H9 (cell line): ENCODE measurements at regions not wholly inside any gene's neighbourhood (a gene's known extent, or its start where the extent isn't known, plus 50 kb on each side); places are given as distances from the start of the nearest gene placed in this dataset.

Source experiments
- DNase-seq: peaks from one replicate; pipeline ENCODE4 v3.0.0-alpha.2; 2017
- H2AFZ ChIP-seq: one replicate; pipeline ENCODE4 v1.6.1; 2013; ENCODE audit warnings: mild to moderate bottlenecking, low read length, control low read depth, moderate library complexity
- H2AK5ac ChIP-seq: 2 replicates; pipeline ENCODE4 v1.6.1; 2013; ENCODE audit warnings: low read length, control low read depth, mixed read lengths; ENCODE audit not compliant: insufficient read length
- H2BK120ac ChIP-seq: one replicate; pipeline ENCODE4 v1.6.1; 2013; ENCODE audit warnings: low read depth, mild to moderate bottlenecking, low read length, control low read depth, inconsistent platforms; ENCODE audit not compliant: poor library complexity, severe bottlenecking
- H2BK12ac ChIP-seq: 2 replicates; pipeline ENCODE4 v1.6.1; 2013; ENCODE audit warnings: low read length, control low read depth, mixed read lengths, low read depth; ENCODE audit not compliant: insufficient read length
- H2BK15ac ChIP-seq: 2 replicates; pipeline ENCODE4 v1.6.1; 2013; ENCODE audit warnings: low read depth, low read length, control low read depth
- H2BK20ac ChIP-seq: one replicate; pipeline ENCODE4 v1.6.1; 2013; ENCODE audit warnings: low read depth, mild to moderate bottlenecking, low read length, control low read depth, inconsistent platforms; ENCODE audit not compliant: poor library complexity, severe bottlenecking
- H2BK5ac ChIP-seq: 2 replicates; pipeline ENCODE4 v1.6.1; 2013; ENCODE audit warnings: low read length, control low read depth, mixed read lengths; ENCODE audit not compliant: insufficient read length
- H3K14ac ChIP-seq: 2 replicates; pipeline ENCODE4 v1.6.1; 2013; ENCODE audit warnings: low read length, control low read depth; ENCODE audit not compliant: insufficient read depth
- H3K18ac ChIP-seq: 2 replicates; pipeline ENCODE4 v1.6.1; 2013; ENCODE audit warnings: low read depth, mild to moderate bottlenecking, mixed read lengths, low read length, control low read depth; ENCODE audit not compliant: insufficient read length
- H3K23ac ChIP-seq: 2 replicates; pipeline ENCODE4 v1.6.1; 2013; ENCODE audit warnings: low read length, control low read depth, mixed read lengths, low read depth; ENCODE audit not compliant: insufficient read length
- H3K23me2 ChIP-seq: 2 replicates; pipeline ENCODE4 v1.6.1; 2013; ENCODE audit warnings: low read depth, mild to moderate bottlenecking, mixed read lengths, low read length, control low read depth; ENCODE audit not compliant: insufficient read length, poor library complexity, severe bottlenecking
- H3K27ac ChIP-seq: 2 replicates; pipeline ENCODE4 v1.5.1; 2013; ENCODE audit warnings: low read length, control low read depth, mixed read lengths, low read depth; ENCODE audit not compliant: insufficient read length
- H3K27me3 ChIP-seq: 2 replicates; pipeline ENCODE4 v1.6.1; 2013; ENCODE audit warnings: low read length, control low read depth, inconsistent platforms; ENCODE audit not compliant: insufficient read depth
- H3K4ac ChIP-seq: 2 replicates; pipeline ENCODE4 v1.6.1; 2013; ENCODE audit warnings: low read depth, mild to moderate bottlenecking, control low read depth, inconsistent platforms, low read length, moderate library complexity
- H3K4me1 ChIP-seq: 2 replicates; pipeline ENCODE4 v1.6.1; 2013; ENCODE audit warnings: low read length, control low read depth, inconsistent platforms; ENCODE audit not compliant: insufficient read depth
- H3K4me2 ChIP-seq: 2 replicates; pipeline ENCODE4 v1.6.1; 2013; ENCODE audit warnings: low read length, control low read depth, mixed read lengths; ENCODE audit not compliant: insufficient read length, insufficient read depth
- H3K56ac ChIP-seq: 2 replicates; pipeline ENCODE4 v1.6.1; 2013; ENCODE audit warnings: low read depth, mild to moderate bottlenecking, mixed read lengths, low read length, control low read depth; ENCODE audit not compliant: insufficient read length
- H3K79me1 ChIP-seq: 2 replicates; pipeline ENCODE4 v1.6.1; 2013; ENCODE audit warnings: low read depth, mild to moderate bottlenecking, moderate library complexity, low read length, control low read depth, inconsistent platforms; ENCODE audit not compliant: insufficient read depth, poor library complexity, severe bottlenecking
- H3K79me2 ChIP-seq: 2 replicates; pipeline ENCODE4 v1.6.1; 2013; ENCODE audit warnings: low read length, control low read depth, inconsistent platforms; ENCODE audit not compliant: insufficient read depth
- H3K9ac ChIP-seq: 2 replicates; pipeline ENCODE4 v1.6.1; 2013; ENCODE audit warnings: low read length, control low read depth, mixed read lengths; ENCODE audit not compliant: insufficient read length; ENCODE audit errors: extremely low read depth
- H3K9me3 ChIP-seq: one replicate; pipeline ENCODE4 v1.6.1; 2013; ENCODE audit warnings: low read depth, low read length, inconsistent platforms; ENCODE audit not compliant: control insufficient read depth
- H3T11ph ChIP-seq: one replicate; pipeline ENCODE4 v1.6.1; 2013; ENCODE audit warnings: mild to moderate bottlenecking, low read length, control low read depth, inconsistent platforms
- H4K20me1 ChIP-seq: one replicate; pipeline ENCODE4 v1.6.1; 2013; ENCODE audit not compliant: control insufficient read depth, insufficient read length, insufficient read depth
- H4K5ac ChIP-seq: 2 replicates; pipeline ENCODE4 v1.6.1; 2013; ENCODE audit warnings: low read depth, mild to moderate bottlenecking, mixed read lengths, low read length, control low read depth; ENCODE audit not compliant: insufficient read length
- H4K8ac ChIP-seq: replicated peaks from 2 replicates; pipeline ENCODE4 v1.6.1; 2013; ENCODE audit warnings: low read length, control low read depth, mixed read lengths, low read depth; ENCODE audit not compliant: insufficient read length
- H4K91ac ChIP-seq: 2 replicates; pipeline ENCODE4 v1.6.1; 2013; ENCODE audit warnings: low read depth, mild to moderate bottlenecking, moderate library complexity, mixed read lengths, low read length, control low read depth; ENCODE audit not compliant: insufficient read length
- H3K27ac Mint-ChIP-seq, 3 experiments: 2 replicates in 2 of 3; 3 replicates in 1 of 3; pipeline ENCODE4 v1.8.0; 2020 to 2021; ENCODE audit warnings: mixed read lengths in 3 of 3, mild to moderate bottlenecking in 1 of 3, moderate library complexity in 1 of 3
- H3K27me3 Mint-ChIP-seq: 2 replicates; pipeline ENCODE4 v1.8.0; 2021; ENCODE audit warnings: low read depth, mild to moderate bottlenecking, moderate library complexity, mixed read lengths
- H3K36me3 Mint-ChIP-seq, 3 experiments: 2 replicates in 2 of 3; 3 replicates in 1 of 3; pipeline ENCODE4 v1.8.0; 2020 to 2021; ENCODE audit warnings: low read depth in 3 of 3, mixed read lengths in 3 of 3; ENCODE audit not compliant: insufficient read depth in 1 of 3
- H3K4me1 Mint-ChIP-seq, 2 experiments: 2 replicates each; pipeline ENCODE4 v1.8.0; 2020; ENCODE audit warnings: mixed read lengths in 2 of 2
- H3K4me3 Mint-ChIP-seq, 2 experiments: 2 replicates in 1 of 2; 3 replicates in 1 of 2; pipeline ENCODE4 v1.8.0; 2020 to 2021; ENCODE audit warnings: mild to moderate bottlenecking in 2 of 2, mixed read lengths in 2 of 2, moderate library complexity in 1 of 2
- H3K9me3 Mint-ChIP-seq, 2 experiments: 2 replicates in 1 of 2; 3 replicates in 1 of 2; pipeline ENCODE4 v1.8.0; 2020; ENCODE audit warnings: mild to moderate bottlenecking in 2 of 2, mixed read lengths in 2 of 2, moderate library complexity in 1 of 2
- WGBS: extraction: QIAGEN DNeasy Blood & Tissue Kit; methylation state at CpG from one replicate; pipeline ENCODE4 v1.1.7; 2013; ENCODE audit warnings: missing lambda C conversion rate, low lambda C conversion rate, mixed read lengths; ENCODE audit not compliant: insufficient read length; ENCODE audit errors: extremely low coverage; 5-methylcytosine and 5-hydroxymethylcytosine counted together
- TF ChIP-seq, protein P1 (sequence below): fragments of 200-600 bp; sonication (generic); conservative IDR thresholded peaks from 3 replicates; pipeline ENCODE4 v1.8.0; 2021; ENCODE audit warnings: antibody characterized with exemption, mild to moderate bottlenecking

GRCh38 chr5:32521481-32521880 lies 63.9 kb upstream of the SUB1 start:
- H3K4me1 ChIP-seq: no peaks in the 10 kb centered on the region
- Mint-ChIP-seq H3K9me3 (no peaks in the 10 kb centered on the region), H3K27me3 (peaks cover 2% of the 10 kb centered on the region), H3K27ac (no peak overlapping the region), H3K36me3 (no peaks in the 10 kb centered on the region; a peak in 1 of 7 replicates), H3K4me3 (no peak overlapping the region), H3K4me1 (no peaks in the 10 kb centered on the region)
- H2BK5ac ChIP-seq: no peak overlapping the region
- no peak overlapping the region for H4K5ac ChIP-seq
- no peaks in the 10 kb centered on the region for H4K20me1 ChIP-seq
- no peak overlapping the region for H3K23ac ChIP-seq
- no peaks in the 10 kb centered on the region for H3K27me3 ChIP-seq
- H3K23me2 ChIP-seq: no peaks in the 10 kb centered on the region
- H2AFZ ChIP-seq: no peak overlapping the region
- no peak overlapping the region for H2AK5ac ChIP-seq
- H2BK20ac ChIP-seq: no peak overlapping the region
- H3K79me2 ChIP-seq: no peaks in the 10 kb centered on the region
- H4K91ac ChIP-seq: no peak overlapping the region
- DNase-seq: no peak
- no peak overlapping the region for H3K18ac ChIP-seq
- no peak overlapping the region for H3K4me2 ChIP-seq
- no peak overlapping the region for H3K9ac ChIP-seq
- H3K79me1 ChIP-seq: no peaks in the 10 kb centered on the region
- no peak overlapping the region for H3K56ac ChIP-seq
- no peak overlapping the region for H3K14ac ChIP-seq
- no peak overlapping the region for H2BK120ac ChIP-seq
- H4K8ac ChIP-seq: no peak overlapping the region
- no peaks in the 10 kb centered on the region for H3K9me3 ChIP-seq
- H2BK15ac ChIP-seq: no peak overlapping the region
- TF ChIP-seq, protein P1, sequence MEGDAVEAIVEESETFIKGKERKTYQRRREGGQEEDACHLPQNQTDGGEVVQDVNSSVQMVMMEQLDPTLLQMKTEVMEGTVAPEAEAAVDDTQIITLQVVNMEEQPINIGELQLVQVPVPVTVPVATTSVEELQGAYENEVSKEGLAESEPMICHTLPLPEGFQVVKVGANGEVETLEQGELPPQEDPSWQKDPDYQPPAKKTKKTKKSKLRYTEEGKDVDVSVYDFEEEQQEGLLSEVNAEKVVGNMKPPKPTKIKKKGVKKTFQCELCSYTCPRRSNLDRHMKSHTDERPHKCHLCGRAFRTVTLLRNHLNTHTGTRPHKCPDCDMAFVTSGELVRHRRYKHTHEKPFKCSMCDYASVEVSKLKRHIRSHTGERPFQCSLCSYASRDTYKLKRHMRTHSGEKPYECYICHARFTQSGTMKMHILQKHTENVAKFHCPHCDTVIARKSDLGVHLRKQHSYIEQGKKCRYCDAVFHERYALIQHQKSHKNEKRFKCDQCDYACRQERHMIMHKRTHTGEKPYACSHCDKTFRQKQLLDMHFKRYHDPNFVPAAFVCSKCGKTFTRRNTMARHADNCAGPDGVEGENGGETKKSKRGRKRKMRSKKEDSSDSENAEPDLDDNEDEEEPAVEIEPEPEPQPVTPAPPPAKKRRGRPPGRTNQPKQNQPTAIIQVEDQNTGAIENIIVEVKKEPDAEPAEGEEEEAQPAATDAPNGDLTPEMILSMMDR: no peak
- H3K4ac ChIP-seq: no peak overlapping the region
- no peak overlapping the region for H3T11ph ChIP-seq
- H2BK12ac ChIP-seq: no peak overlapping the region
- no CpG with 5 or more reads among the region's 5 CpGs for WGBS
- no peak overlapping the region for H3K27ac ChIP-seq
